CD4-positive, alpha-beta T cell treated with Interleukin-2 at 100 ng/mL for 4 hours (primary cell): ENCODE measurements at regions not wholly inside any gene's neighbourhood (a gene's known extent, or its start where the extent isn't known, plus 50 kb on each side); places are given as distances from the start of the nearest gene placed in this dataset.

ENCODE experiments used
- DNase-seq: peaks from one replicate; pipeline ENCODE4 v3.0.0-alpha.2; 2020; ENCODE audit warnings: low spot score

DNA sequence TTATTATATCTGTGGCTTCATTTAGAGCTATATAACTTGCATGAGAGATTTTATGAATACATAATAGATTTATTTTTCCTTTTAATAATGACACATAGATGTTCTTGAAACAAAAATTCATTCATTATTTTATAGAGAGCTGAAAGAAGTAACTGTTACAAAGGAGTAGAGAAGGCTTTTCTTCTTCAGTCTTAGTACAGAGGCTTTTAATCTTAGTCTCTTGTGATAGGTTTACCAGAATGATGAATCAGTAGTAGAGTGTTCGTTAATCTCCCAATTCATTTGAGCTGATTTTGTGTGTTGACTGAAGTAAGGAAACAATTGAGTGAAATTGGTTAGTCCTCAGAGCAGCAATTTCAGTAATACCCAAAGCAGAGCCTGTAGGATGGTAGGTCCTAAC lies 1284.1 kb upstream of the ACO1 start:
- DNase-seq, result no peak

DNA sequence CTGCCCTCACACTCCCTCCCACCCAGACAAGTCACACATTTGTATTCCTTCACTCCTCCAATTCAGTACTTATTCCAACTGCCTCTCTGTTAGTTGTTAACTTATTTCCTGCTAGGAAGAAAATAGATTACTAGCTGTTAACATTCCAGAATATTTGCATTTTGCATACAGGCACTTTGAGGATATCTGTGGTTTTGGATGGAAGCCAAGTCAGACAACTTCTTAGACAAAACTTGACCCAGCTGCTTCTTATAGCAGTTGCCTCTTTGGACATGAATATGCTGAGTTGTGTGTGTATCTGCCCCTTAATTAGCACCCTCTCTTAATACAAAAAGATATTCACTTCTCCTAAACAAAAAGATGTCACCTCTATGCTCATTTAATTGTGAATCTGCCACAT lies 1280.6 kb upstream of the ACO1 start:
- DNase-seq, result no peak

DNA sequence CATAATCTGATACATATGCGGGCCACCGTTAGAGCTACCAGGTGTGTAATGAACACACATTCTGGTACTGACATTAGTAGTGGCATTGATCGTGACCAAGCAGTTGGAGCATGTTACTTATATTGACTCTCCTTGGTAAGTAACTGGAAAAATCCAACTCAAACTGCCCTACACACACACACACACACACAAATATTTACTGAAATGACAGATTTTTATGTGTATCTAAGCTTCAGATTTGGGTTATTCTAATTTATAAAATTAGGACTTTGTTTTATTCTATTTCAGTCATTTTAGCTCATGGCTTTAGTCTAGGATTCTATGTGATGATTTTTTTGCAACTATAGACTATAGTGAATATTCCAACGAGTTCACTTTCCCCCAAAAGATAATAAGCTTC lies 1280.2 kb upstream of the ACO1 start:
- no peak for DNase-seq

DNA sequence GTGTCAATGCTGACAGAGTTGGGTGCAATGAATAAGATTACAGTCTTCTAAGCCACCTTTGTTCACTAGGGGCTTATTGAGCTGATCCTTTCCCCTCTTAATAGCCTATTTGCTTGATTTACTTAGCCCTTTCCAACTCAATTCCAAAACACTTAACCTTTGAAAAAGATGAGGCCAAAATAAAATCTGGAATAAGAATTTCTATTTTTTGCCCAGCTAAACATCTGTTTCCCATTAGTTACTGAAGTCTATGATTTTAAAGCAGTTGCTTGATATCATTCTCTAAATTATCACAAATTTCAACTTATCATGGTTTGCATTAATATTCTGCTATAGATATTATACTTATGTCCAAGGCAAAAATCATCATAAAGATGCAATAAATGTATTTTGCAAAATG lies 1272.0 kb upstream of the ACO1 start:
- no peak for DNase-seq

DNA sequence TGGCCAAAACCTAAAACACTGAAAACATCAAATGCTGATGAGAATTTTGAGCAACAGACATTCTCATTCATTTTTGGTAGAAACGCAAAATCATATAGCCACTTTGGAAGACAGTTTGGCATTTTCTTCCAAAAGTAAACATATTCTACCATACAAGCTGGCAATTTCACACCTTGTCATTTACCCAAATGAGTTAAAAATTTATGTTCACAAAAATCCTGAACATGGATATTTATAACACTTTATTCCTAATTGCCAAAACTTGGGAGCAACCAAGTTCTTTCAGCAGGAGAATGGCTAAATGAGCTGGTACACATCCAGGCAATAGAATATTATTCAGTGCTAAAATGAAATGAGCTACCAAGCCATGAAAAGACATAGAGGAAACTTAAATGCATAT lies 1270.1 kb upstream of the ACO1 start:
- DNase-seq, result no peak

DNA sequence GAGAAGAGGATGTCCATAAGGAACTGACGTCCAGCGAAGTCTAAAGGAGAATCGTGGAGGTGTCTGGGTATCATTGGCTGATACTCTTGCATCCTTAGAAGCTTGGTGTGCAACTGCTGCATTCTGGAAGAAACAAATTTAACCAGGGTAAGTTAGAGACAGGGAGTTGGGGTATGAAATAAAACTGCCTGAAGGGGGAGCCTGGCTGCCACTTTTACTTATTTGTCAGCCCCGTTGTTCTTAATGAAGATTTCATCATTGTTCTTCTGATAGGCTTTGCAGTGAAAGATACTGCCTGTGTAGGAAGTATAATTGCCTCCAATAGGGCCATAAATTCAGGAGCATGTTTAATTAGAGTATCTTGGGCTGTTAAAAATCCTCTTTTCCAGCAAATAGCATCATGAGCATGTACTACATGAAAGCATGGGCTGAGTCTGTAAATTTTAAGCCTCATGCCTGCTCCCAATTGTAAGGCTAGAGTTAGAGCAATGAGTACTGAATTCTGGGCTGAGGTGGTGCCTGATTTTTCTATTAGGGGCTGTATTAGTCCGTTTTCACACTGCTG lies 1264.5 kb upstream of the ACO1 start:
- DNase-seq, result peak; percentile 61

DNA sequence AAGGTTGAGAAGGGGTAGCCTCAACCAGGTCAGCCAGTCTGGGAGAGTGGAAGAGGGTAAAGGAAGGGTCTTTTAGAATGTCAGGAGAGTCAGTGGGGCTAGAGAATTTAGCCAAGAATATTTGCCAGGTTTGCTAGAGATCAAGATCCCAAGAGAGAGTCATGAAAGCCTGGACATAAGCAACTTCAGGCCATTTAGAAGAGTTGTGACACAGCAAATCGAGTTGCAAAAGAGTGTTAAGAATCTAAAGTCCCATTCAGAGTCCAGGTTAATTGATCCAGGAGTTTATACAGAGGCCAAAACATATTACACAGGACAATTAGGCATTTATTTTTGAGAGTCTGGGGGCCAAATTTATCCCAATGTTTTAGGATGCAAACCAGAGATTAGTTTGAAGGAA lies 1260.1 kb upstream of the ACO1 start:
- DNase-seq, result no peak

DNA sequence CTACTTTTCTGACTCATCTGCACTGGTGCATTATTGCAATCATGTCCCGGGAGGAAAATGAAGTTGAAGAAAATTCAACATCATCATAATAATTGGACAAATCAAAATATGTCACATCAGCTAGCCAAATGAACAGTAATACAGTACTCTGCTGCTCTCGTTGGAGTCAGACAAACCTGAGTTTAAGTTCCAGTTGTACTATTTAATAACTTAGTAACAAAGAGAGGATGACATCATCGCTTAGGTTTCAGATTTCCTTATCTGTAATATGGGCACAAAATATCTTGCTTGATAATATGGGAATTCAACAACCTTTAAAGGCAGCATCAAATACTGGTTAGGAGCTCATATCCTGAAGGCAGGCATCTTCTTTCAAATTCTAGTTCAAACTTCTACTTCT lies 1248.9 kb upstream of the ACO1 start:
- DNase-seq, result no peak

DNA sequence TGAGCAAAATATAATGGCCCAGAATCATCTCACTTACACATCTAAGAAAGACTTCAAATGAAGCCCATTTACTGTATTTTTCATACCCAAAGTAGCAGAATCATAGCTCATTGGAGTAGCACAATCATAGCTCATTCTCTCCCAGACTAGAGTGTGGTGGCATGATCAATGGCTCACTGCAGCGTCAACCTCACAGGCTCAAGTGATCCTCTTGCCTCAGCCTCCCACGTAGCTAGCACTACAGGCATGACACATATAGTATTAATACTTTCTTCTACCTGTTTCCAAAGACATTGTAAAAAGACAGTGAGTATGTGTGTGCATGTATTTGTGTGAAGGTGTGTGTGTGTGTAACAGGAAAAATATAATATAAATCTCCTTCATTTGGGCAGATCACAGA lies 1247.9 kb upstream of the ACO1 start:
- no peak for DNase-seq

DNA sequence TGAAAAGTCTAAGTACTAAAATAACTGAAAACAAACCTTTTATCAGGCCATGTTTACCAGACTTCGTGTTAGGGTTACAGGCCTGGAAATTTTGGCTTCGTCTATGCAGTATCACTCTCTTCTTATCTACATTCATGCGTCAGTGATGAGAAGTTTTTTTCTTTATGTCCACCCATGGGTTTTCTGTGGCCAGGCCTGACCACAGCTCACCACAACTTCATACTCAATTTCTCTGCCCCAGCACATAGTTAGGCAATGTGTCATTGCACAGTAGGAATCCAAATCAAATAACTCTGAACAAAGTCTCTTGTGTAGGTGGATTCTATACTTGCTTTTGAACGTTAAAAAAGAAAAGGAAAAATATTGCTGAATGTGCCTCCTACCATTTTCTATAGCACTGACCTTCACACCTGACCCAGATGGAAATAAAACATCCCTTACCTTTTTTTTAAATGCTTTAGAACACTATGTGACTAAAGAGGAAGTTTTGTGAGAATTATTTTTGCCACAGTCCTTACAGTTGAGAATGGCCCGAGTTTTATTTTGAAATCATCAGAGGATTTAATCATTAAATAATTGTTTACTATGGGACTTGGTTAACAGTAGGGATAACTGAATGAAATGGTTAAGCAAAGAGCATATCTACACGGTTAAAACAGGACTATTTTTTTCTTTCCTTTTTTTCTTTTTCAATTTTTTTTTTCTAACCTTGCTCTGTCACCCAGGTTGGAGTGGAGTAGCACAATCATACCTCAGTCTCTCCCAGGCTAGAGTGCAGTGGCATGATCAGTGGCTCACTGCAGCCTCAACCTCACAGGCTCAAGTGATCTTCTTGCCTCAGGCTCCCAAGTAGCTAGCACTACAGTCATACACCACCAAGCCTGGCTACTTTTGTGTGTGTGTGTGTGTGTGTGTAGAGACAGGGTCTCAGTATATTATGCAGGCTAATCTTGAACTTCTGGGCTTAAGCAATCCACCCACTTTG lies 1247.0 kb upstream of the ACO1 start:
- no peak for DNase-seq

DNA sequence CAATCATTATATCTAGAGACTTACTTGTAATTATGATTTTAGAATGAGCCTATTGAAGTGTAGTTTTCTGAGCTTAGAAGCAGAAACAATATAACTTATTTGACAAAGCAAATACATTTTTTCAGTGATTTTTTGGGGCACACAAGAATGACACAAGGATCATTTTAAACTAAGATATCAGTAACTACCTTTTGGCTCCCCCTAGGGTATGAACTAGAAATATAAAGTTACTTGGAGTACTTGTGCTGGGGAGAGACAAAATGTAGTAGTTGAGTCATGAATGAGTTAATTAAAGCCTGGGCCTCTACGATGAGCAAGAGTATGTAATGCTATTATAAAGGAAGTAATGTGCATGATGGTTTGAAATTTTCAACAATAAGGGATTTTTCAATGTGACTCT lies 1244.1 kb upstream of the ACO1 start:
- DNase-seq, result no peak

DNA sequence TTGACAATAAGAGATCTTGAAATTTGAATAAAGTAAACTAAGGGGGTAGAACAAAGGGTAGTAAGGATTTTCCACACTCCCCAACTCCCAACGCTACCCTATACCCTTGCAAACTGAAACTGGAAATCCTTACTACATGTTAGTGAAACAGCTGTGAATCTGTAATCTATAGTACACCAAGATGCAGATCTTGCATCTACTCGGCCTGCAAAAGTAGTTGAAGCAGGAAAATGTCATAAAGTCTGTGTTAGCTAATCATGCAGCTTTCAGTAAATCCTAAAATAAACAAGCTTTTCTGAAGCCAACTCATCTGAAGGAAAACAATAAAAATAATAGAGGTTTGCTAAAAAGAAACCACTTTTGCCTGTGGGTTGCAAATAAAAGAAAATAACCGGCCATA lies 1242.0 kb upstream of the ACO1 start:
- DNase-seq, result no peak

DNA sequence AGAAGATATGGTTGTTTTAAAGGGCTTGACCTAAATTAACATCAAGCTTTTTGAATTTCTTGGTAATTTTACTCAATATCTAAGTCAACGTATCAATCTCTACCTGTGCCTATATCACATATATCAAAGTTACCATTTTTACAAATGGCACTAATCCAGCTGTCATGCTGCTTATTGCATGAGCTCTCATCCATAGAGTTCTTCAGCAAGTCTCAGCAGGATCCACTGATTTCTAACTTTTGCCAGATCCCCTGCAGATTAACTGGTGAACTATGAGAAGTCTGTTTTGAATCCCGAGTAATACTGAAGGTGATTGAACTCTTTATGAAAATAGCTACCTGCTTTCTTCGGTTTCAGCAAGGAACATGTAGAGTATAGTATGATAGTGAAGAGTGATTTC lies 1239.8 kb upstream of the ACO1 start:
- DNase-seq, result no peak

DNA sequence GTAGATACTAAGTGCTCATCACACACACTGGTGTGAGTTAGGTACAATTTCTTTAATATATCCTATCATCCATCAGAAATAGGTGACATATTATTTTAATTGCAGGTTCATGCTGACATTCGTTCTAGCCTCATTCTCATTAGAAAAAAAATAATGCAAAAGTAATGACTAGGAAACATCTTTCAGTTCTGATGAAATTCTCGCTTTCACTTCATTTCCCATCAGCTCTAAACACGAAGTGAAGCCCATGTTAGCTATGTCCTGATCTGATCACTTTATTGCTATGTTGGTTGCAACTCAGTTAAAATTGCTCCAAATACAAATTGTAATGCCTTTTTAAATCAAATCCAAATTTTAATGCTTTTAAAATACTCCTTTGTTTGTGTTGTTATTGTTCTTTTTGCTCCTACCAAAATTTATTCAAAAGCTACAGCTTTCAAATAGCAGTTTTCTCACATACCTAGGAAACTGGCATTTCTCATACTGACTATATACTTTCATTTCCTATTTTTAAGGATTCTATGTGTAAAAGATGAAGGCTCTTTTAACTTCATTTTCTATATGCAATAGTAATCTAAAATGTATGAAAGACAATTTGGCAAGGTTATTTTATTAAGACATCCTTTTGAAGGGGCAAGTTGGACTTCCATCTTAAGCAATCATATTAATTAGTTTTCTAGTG lies 1237.8 kb upstream of the ACO1 start:
- no peak for DNase-seq

DNA sequence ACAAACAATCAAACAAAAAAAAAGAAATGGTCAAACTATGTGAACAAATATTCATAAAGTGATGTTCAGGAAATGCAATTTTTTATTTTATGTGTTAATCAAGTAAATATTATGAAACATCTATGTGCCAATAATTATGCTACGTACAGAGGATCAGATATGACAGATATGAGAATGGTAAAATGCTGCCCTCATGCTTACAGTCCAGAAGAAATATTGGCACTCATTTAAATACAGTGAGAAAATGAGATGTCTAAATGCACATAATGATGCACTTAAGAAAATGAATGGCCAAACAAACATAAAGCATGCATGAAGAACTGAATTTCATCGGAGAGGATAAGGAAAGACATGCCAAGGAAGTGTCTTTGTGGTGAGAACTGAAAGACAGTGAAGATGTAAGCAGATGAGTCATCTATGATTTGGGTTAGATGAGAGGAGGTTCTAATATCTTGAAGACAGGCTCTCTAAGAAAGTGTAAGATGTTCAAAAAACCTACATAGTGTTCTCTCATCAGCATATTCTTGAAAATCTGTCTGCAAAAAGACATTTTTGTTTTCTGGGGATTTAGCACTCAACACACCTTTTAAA lies 1231.1 kb upstream of the ACO1 start:
- DNase-seq, result peak; percentile 15

DNA sequence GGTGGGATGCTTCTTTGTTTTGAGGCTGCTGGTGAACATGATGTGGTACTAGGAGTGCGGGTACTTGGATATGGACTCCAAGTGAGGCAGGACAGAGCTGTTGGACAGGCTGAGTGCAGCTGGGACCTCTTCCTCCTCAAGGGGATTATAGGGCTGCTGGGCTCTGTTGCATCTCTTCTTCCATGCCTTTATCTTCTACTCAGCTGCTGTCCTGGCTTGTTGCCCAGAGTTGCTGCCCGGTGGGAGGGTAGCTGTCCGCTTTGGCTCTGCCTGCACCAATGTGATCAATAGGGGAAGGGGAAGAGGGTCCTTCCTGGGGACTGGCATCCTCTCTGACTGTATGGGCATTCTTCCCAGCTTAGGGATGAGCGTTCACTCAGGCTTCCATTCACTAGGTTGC lies 1217.9 kb upstream of the ACO1 start:
- DNase-seq, result no peak

DNA sequence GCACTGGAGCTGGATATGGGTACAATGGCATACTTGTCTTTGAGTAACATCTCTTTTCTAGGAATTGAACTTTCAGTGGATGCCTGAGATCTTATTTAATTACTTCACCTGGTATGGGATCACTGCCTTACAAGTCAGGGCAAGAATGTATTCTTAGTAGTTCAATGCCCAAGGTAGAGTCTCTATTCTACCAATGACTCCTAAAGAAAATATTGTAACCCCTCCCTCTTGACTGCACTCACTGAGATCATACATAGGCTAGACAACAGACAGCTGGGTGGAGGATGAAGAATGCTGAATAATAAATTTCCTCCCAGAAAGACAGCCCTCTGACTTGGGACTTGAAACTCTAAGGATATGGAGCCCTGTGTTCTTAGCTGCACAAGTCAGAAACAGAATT lies 1216.3 kb upstream of the ACO1 start:
- no peak for DNase-seq

DNA sequence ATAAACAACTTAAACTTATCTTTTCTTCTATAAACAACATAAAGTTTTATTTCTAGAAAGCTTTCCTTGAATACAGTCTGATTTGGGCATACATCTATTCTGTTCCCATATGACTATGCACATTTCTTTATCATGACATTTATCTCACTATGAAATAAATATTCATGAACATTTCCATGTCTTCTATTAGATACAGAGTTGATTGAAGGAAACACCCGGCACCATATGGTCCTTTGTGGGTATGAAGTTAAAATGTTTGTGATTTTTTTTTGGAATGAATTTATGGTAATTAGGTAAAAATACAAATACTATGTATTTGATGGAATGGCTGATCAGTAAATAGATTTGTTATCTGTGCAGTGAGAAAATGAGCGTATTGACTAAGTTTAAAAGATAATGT lies 1209.8 kb upstream of the ACO1 start:
- DNase-seq, result no peak

DNA sequence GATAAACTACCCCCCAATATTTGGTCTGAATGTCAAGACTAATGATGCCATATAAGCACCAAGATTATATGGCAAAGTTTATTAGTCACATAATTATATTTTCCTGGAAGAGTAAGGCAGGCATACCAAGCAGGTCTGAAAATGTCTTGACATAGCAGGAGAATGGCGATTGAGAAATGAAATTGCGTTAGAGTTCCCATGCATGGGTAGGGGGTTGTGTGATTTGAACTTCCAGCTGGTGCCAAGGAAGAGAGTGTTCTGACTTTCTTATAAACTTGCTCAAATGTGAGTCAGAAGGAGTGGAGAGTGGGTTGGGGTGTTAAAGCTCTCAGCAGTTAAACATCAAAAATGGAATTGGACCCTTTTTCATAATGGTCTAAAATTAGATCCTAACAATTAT lies 1200.6 kb upstream of the ACO1 start:
- DNase-seq, result no peak

DNA sequence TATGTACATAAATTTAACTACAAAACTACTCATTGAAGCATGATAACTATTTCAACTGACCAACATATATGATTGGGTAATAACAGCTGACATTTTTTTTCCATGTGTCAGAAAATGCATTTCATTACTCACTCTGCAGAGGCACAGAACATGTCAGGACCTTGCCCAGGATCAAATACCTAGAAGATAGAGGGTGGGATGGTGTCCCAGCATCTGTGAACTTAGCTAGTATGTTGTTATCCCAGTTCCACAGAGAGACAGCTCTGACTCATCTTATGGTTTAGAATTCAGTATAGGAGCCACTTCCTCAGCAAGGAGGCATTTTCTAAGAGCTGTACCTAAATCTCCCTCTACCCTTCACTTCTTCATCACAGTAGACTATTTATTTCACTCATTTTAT lies 1198.6 kb upstream of the ACO1 start:
- DNase-seq, result no peak

DNA sequence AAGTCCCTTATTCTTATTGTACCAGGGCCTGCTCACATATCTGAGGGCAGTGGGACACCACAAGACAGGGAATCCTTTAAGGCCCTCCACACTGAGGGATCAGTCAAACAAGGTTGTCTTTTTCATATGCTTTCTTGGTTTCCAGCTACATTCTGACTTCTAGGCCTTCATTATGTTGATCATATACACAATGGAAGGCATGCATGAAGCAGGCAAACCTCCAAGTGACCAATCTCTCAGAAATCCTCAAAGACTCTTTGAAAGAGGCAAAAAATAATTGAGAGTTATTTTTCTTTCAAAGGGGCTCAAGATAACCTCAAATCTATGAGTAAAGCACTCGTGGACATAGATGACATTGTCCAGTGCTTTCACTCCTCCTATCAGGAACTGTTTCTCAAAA lies 1195.9 kb upstream of the ACO1 start:
- no peak for DNase-seq

DNA sequence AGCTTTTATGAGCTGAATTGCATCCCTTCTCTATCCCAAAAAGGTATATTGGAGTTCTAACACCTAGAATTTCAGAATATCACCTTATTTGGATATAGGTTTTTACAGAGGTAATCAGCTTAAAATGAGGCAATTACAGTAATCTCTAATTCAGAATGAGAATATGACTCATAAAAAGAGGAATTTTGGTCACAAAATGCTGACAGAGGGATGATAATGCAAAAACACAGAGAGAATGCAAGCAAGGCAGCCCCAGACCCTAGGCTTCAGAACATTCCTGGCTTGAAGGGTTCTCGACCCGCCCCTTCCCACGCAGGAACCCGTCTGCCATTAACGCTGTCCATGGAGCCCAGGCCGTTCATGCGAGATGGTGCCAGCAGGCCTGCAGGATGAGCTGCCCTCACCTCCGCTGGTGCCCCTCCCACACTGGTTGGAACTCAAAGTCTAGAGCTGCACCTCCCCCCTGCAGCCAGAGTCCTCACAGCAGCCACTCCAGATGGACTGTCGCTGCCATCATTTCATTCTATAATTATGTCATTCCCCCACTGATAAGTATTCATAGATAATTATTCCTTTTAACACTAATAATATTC lies 1173.4 kb upstream of the ACO1 start:
- DNase-seq, result no peak
